Neural cell (in vitro differentiated cells): ENCODE measurements at regions not wholly inside any gene's neighbourhood (a gene's known extent, or its start where the extent isn't known, plus 50 kb on each side); places are given as distances from the start of the nearest gene placed in this dataset.

Source experiments
- H2AFZ ChIP-seq: fragments of 200-600, 300-800 bp; sonication (generic), shearing (Covaris generic); 2 replicates; pipeline ENCODE4 v1.6.0; 2014; ENCODE audit warnings: low read depth, mild to moderate bottlenecking, antibody characterized with exemption, low read length, moderate library complexity
- H3F3A ChIP-seq: fragments of 200-600 bp; shearing (Covaris generic); 2 replicates; pipeline ENCODE4 v1.6.1; 2016; ENCODE audit warnings: mild to moderate bottlenecking, moderate library complexity, mixed read lengths, antibody characterized with exemption, low read length; ENCODE audit not compliant: insufficient read depth, poor library complexity, severe bottlenecking
- H3K27ac ChIP-seq: fragments of 200-600, 300-800 bp; sonication (generic), shearing (Covaris generic); 2 replicates; pipeline ENCODE4 v1.5.1; 2014; ENCODE audit warnings: mild to moderate bottlenecking, low read length, moderate library complexity
- H3K27me3 ChIP-seq: fragments of 300-800, 200-600 bp; sonication (generic), shearing (Covaris generic); 2 replicates; pipeline ENCODE4 v1.6.0; 2014; ENCODE audit warnings: mild to moderate bottlenecking, low read depth, low read length, moderate library complexity; ENCODE audit not compliant: insufficient read depth
- H3K36me3 ChIP-seq: fragments of 300-800, 200-600 bp; sonication (generic), shearing (Covaris generic); 2 replicates; pipeline ENCODE4 v1.5.1; 2014; ENCODE audit warnings: mild to moderate bottlenecking, antibody characterized with exemption, low read length, moderate library complexity; ENCODE audit not compliant: insufficient read depth
- H3K4me2 ChIP-seq: fragments of 300-800, 200-600 bp; sonication (generic), shearing (Covaris generic); 2 replicates; pipeline ENCODE4 v1.6.0; 2014; ENCODE audit warnings: mild to moderate bottlenecking, low read length
- H3K4me3 ChIP-seq: fragments of 300-800, 200-600 bp; sonication (generic), shearing (Covaris generic); 2 replicates; pipeline ENCODE4 v1.5.1; 2014; ENCODE audit warnings: mild to moderate bottlenecking, low read length, moderate library complexity
- H3K79me2 ChIP-seq: fragments of 200-600 bp; shearing (Covaris generic); replicated peaks from 2 replicates; pipeline ENCODE4 v1.6.0; 2014; ENCODE audit warnings: mild to moderate bottlenecking, low read length, moderate library complexity; ENCODE audit not compliant: insufficient read depth
- H3K9ac ChIP-seq: fragments of 300-800, 200-600 bp; sonication (generic), shearing (Covaris generic); 2 replicates; pipeline ENCODE4 v1.6.1; 2016; ENCODE audit warnings: mild to moderate bottlenecking, low read length, mixed read lengths
- H3K9me2 ChIP-seq: fragments of 200-600 bp; shearing (Covaris generic); 2 replicates; pipeline ENCODE4 v1.6.1; 2016; ENCODE audit warnings: mild to moderate bottlenecking, low read length, mixed read lengths; ENCODE audit not compliant: insufficient read depth
- H3K9me3 ChIP-seq: fragments of 200-600, 300-800 bp; sonication (generic), shearing (Covaris generic); 2 replicates; pipeline ENCODE4 v1.6.1; 2016; ENCODE audit warnings: mild to moderate bottlenecking, mixed run types, low read length, moderate library complexity, mixed read lengths
- H4K20me1 ChIP-seq: fragments of 200-600 bp; shearing (Covaris generic); 2 replicates; pipeline ENCODE4 v1.6.1; 2016; ENCODE audit warnings: mild to moderate bottlenecking, mixed run types; ENCODE audit not compliant: insufficient read depth
- EP300 ChIP-seq: fragments of 450-650 bp; conservative IDR thresholded peaks from 2 replicates; pipeline ENCODE4 v1.6.1; 2014; ENCODE audit warnings: antibody characterized with exemption, mild to moderate bottlenecking, moderate library complexity; ENCODE audit not compliant: poor library complexity, severe bottlenecking
- EZH2 ChIP-seq: fragments of 200-600, 300-800 bp; shearing (Covaris generic), sonication (generic); IDR thresholded peaks from 2 replicates; pipeline ENCODE4 v1.6.1; 2014; ENCODE audit warnings: antibody characterized with exemption, low read length, borderline replicate concordance, mild to moderate bottlenecking; ENCODE audit not compliant: insufficient read depth, poor library complexity, severe bottlenecking
- MXI1 ChIP-seq: fragments of 450-650 bp; conservative IDR thresholded peaks from 2 replicates; pipeline ENCODE4 v1.6.1; 2014; ENCODE audit warnings: antibody characterized with exemption, mild to moderate bottlenecking; ENCODE audit not compliant: poor library complexity, severe bottlenecking
- POLR2AphosphoS5 ChIP-seq: IDR thresholded peaks from 2 replicates; pipeline ENCODE4 v1.6.1; 2012
- RAD21 ChIP-seq: fragments of 450-650 bp; conservative IDR thresholded peaks from 2 replicates; pipeline ENCODE4 v1.6.1; 2014; ENCODE audit warnings: antibody characterized with exemption, mild to moderate bottlenecking, moderate library complexity
- REST ChIP-seq: IDR thresholded peaks from 2 replicates; pipeline ENCODE4 v1.6.1; 2012; ENCODE audit warnings: borderline replicate concordance
- SMC3 ChIP-seq: fragments of 450-650 bp; conservative IDR thresholded peaks from 2 replicates; pipeline ENCODE4 v1.6.1; 2014; ENCODE audit warnings: antibody characterized with exemption, mild to moderate bottlenecking, moderate library complexity; ENCODE audit not compliant: poor library complexity
- TAF1 ChIP-seq: IDR thresholded peaks from 2 replicates; pipeline ENCODE4 v1.6.1; 2012; ENCODE audit warnings: low read depth
- TF ChIP-seq, protein P1 (sequence below): fragments of 450-650 bp; IDR thresholded peaks from 2 replicates; pipeline ENCODE4 v1.5.1; 2014; ENCODE audit warnings: antibody characterized with exemption, mild to moderate bottlenecking, moderate library complexity; ENCODE audit not compliant: poor library complexity, severe bottlenecking

- Histone ChIP-seq H3K9me3 (no peaks in the 10 kb centered on the region), H3K27ac (no peak overlapping the region), H3K4me2 (no peak overlapping the region), H3K9me2 (no peaks in the 10 kb centered on the region), H2AFZ (no peak overlapping the region), H4K20me1 (no peaks in the 10 kb centered on the region), H3K36me3 (no peaks in the 10 kb centered on the region), H3F3A (no peaks in the 10 kb centered on the region), H3K27me3 (no peaks in the 10 kb centered on the region), H3K4me3 (no peak overlapping the region), H3K9ac (no peak overlapping the region), H3K79me2 (no peaks in the 10 kb centered on the region)
- TF ChIP-seq, protein P1, sequence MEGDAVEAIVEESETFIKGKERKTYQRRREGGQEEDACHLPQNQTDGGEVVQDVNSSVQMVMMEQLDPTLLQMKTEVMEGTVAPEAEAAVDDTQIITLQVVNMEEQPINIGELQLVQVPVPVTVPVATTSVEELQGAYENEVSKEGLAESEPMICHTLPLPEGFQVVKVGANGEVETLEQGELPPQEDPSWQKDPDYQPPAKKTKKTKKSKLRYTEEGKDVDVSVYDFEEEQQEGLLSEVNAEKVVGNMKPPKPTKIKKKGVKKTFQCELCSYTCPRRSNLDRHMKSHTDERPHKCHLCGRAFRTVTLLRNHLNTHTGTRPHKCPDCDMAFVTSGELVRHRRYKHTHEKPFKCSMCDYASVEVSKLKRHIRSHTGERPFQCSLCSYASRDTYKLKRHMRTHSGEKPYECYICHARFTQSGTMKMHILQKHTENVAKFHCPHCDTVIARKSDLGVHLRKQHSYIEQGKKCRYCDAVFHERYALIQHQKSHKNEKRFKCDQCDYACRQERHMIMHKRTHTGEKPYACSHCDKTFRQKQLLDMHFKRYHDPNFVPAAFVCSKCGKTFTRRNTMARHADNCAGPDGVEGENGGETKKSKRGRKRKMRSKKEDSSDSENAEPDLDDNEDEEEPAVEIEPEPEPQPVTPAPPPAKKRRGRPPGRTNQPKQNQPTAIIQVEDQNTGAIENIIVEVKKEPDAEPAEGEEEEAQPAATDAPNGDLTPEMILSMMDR: no peak
- TF ChIP-seq POLR2AphosphoS5: no peak
- TF ChIP-seq EZH2: no peak
- TF ChIP-seq MXI1: no peak
Measured at GRCh38 chr12:81866081-81866480, 106.9 kb upstream of the PPFIA2 start.

- Histone ChIP-seq H3K9ac (no peak overlapping the region), H3K9me3 (no peaks in the 10 kb centered on the region), H3K9me2 (no peaks in the 10 kb centered on the region), H3K36me3 (no peaks in the 10 kb centered on the region), H3K4me2 (no peak overlapping the region), H3K4me3 (no peak overlapping the region), H2AFZ (no peak overlapping the region), H3K27ac (no peak overlapping the region), H3K79me2 (no peaks in the 10 kb centered on the region), H4K20me1 (no peaks in the 10 kb centered on the region), H3K27me3 (no peaks in the 10 kb centered on the region), H3F3A (no peaks in the 10 kb centered on the region)
- TF ChIP-seq POLR2AphosphoS5 (no peak), REST (no peak), EZH2 (no peak), TAF1 (no peak), EP300 (no peak)
Measured at GRCh38 chr12:81863406-81863805, 104.3 kb upstream of the PPFIA2 start.

DNA sequence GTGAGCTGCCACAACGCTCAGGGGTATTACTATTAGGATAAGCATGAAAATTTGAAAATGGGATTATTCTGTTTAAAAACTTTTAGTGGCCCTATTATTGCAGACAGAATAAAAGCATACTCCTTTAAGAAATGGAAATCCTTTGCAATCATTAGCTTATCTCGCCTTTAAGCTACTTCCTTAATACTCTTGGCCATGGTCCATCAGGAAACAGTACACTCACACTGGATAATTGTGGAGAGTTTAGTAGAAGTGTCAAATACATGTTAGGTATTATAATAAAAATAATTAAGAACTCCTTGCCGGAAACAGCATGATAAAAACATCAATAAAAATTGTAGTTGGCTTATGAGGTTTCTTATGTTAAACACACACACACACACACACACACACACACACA lies 100.4 kb upstream of the PPFIA2 start:
- Histone ChIP-seq H3K27ac (no peak overlapping the region), H3K36me3 (no peaks in the 10 kb centered on the region), H4K20me1 (no peaks in the 10 kb centered on the region), H2AFZ (no peak overlapping the region), H3K9me3 (no peaks in the 10 kb centered on the region), H3F3A (no peaks in the 10 kb centered on the region), H3K9me2 (no peaks in the 10 kb centered on the region), H3K79me2 (no peaks in the 10 kb centered on the region), H3K4me2 (no peak overlapping the region), H3K4me3 (no peak overlapping the region), H3K27me3 (no peaks in the 10 kb centered on the region), H3K9ac (no peak overlapping the region)
- TF ChIP-seq MXI1 (no peak), RAD21 (no peak), REST (no peak), TAF1 (no peak), EP300 (no peak), SMC3 (no peak)
- TF ChIP-seq, protein P1: no peak
